Panc1 (cell line): ENCODE measurements at regions not wholly inside any gene's neighbourhood (a gene's known extent, or its start where the extent isn't known, plus 50 kb on each side); places are given as distances from the start of the nearest gene placed in this dataset.
A peak's percentile ranks its signal among the peaks of the same experiment; 100 is the strongest.

Experiments used
- ATAC-seq: fragments of 200-7000 bp; cut with Tn5 transposase; 2 replicates; pipeline ENCODE4 v1.9.1; 2020; ENCODE audit warnings: mild to moderate bottlenecking, moderate library complexity
- BruUV-seq: library from RNA; stranded (reverse); fragments of 400-500 nt; replicated peaks from 2 replicates; lab custom pipeline; 2021; lab: Mats Ljungman, UMichigan
- CTCF ChIA-PET: fragments of 300-600 bp; sonication (Branson Sonifier 250); formaldehyde crosslinking; loops from one replicate; lab custom pipeline; 2022; ENCODE audit warnings: antibody characterized with exemption; lab: Charles Lee
- POLR2A ChIA-PET: fragments of 300-600 bp; sonication (Branson Sonifier 250); formaldehyde crosslinking; loops from one replicate; lab custom pipeline; 2022; ENCODE audit warnings: antibody characterized with exemption; lab: Charles Lee
- DNase-seq: peaks from one replicate; pipeline ENCODE4 v3.0.0-alpha.2; 2010; ENCODE audit warnings: low read depth, low spot score
- H3K27ac ChIP-seq: 2 replicates; pipeline ENCODE4 v1.5.1; 2011; ENCODE audit warnings: mild to moderate bottlenecking, low read length, inconsistent platforms
- H3K27me3 ChIP-seq: fragments of 200-500 bp; sonication (Bioruptor generic); 2 replicates; pipeline ENCODE4 v1.6.0; 2014; ENCODE audit warnings: low read length, inconsistent platforms; ENCODE audit not compliant: control insufficient read depth, insufficient read depth
- H3K36me3 ChIP-seq: fragments of 200-500 bp; sonication (Bioruptor generic); 2 replicates; pipeline ENCODE4 v1.5.1; 2014; ENCODE audit warnings: inconsistent platforms, mild to moderate bottlenecking, low read length, moderate library complexity; ENCODE audit not compliant: control insufficient read depth, insufficient read depth
- H3K4me1 ChIP-seq: 2 replicates; pipeline ENCODE4 v1.5.1; 2011; ENCODE audit warnings: inconsistent platforms, mild to moderate bottlenecking, low read length, moderate library complexity; ENCODE audit not compliant: control insufficient read depth, insufficient read depth
- H3K4me3 ChIP-seq, 2 experiments: 2 replicates each; pipeline ENCODE4 v1.5.1; 2011 to 2012; ENCODE audit warnings: low read depth in 2 of 2, low read length in 2 of 2, mild to moderate bottlenecking in 2 of 2, inconsistent platforms in 1 of 2, moderate library complexity in 1 of 2
- H3K9me3 ChIP-seq: fragments of 200-500 bp; sonication (Bioruptor generic); 2 replicates; pipeline ENCODE4 v1.5.1; 2014; ENCODE audit warnings: low read depth, mild to moderate bottlenecking, inconsistent platforms, low read length, moderate library complexity; ENCODE audit not compliant: control insufficient read depth, insufficient read depth
- CTCF ChIP-seq: fragments of 450-650 bp; IDR thresholded peaks from 2 replicates; pipeline ENCODE4 v1.5.1; 2017; ENCODE audit warnings: mild to moderate bottlenecking
- POLR2AphosphoS5 ChIP-seq: IDR thresholded peaks from 2 replicates; pipeline ENCODE4 v1.6.1; 2012; ENCODE audit warnings: mild to moderate bottlenecking, low read depth, low read length, moderate library complexity
- REST ChIP-seq, 2 experiments: IDR thresholded peaks; 2 replicates each; pipeline ENCODE4 v1.6.1; 2011 to 2012; ENCODE audit warnings: low read depth in 2 of 2, control low read depth in 1 of 2, low read length in 1 of 2, mild to moderate bottlenecking in 1 of 2, moderate library complexity in 1 of 2; ENCODE audit not compliant: insufficient read depth in 1 of 2
- SIN3A ChIP-seq: IDR thresholded peaks from 2 replicates; pipeline ENCODE4 v1.6.1; 2012; ENCODE audit warnings: low read depth, mild to moderate bottlenecking, low read length, moderate library complexity, borderline replicate concordance; ENCODE audit not compliant: insufficient read depth
- TCF7L2 ChIP-seq: IDR thresholded peaks from 2 replicates; pipeline ENCODE4 v1.6.1; 2011; ENCODE audit warnings: mild to moderate bottlenecking, low read depth, low read length, inconsistent platforms
- in situ Hi-C: cut with HindIII; loops from 2 replicates; pipeline ENCODE4 v1.10.0; 2016; ENCODE audit warnings: low sequenced_read_pairs, low pct_unique_long_range_greater_than_20kb
- intact Hi-C: fragments of 100-400 bp; cut with micrococcal nuclease; formaldehyde crosslinking; loops from one replicate; pipeline ENCODE4 v1.10.0; 2022; ENCODE audit not compliant: unreplicated experiment

GRCh38 chr15:29969562-29970401, 113.0 kb upstream of the GOLGA8J start:
- Histone ChIP-seq H3K4me1 (no peaks in the 10 kb centered on the region), H3K36me3 (no peaks in the 10 kb centered on the region), H3K27ac (no peak overlapping the region), H3K27me3 (peaks cover 38% of the 10 kb centered on the region), H3K9me3 (no peaks in the 10 kb centered on the region), H3K4me3 (no peak overlapping the region)
- POLR2A ChIA-PET: no interaction called here
- TF ChIP-seq CTCF: no peak
- no peak for TF ChIP-seq POLR2AphosphoS5
- no peak for TF ChIP-seq REST (IDR thresholded peaks at IDR 0.05; ENCODE audit: insufficient read depth in 1 of 2, low read depth in 2 of 2, low read length in 1 of 2)
- TF ChIP-seq SIN3A: no peak
- TF ChIP-seq TCF7L2: no peak
- DNase-seq: no peak
- intact Hi-C loops: no loop called here
- ATAC-seq: no peak
- CTCF ChIA-PET: no interaction called here
- in situ Hi-C loops: no loop called here
- no TSS peak for BruUV-seq

- no peaks in the 10 kb centered on the region for H3K36me3 ChIP-seq
- DNase-seq: no peak
- BruUV-seq: no TSS peak
- ChIA-PET POLR2A (no interaction called here), CTCF (no interaction called here)
- no peak overlapping the region for H3K27ac ChIP-seq
- intact Hi-C loops: no loop called here
- TF ChIP-seq REST (IDR thresholded peaks at IDR 0.05; ENCODE audit: insufficient read depth in 1 of 2, low read depth in 2 of 2, low read length in 1 of 2) (no peak), TCF7L2 (no peak), POLR2AphosphoS5 (no peak), CTCF (no peak), SIN3A (no peak)
- in situ Hi-C loops: no loop called here
- H3K4me1 ChIP-seq: no peaks in the 10 kb centered on the region
- peak overlapping the region in 1 of 2 experiments; percentile 26; a peak in 3 of 4 replicates for H3K4me3 ChIP-seq
- ATAC-seq: peak; percentile 74
- peaks cover 38% of the 10 kb centered on the region for H3K27me3 ChIP-seq
- no peaks in the 10 kb centered on the region for H3K9me3 ChIP-seq
These were observed 113.7 kb upstream of the GOLGA8J start for GRCh38 chr15:29968895-29969561.
